ENCODE measurements at regions not wholly inside any gene's neighbourhood (a gene's known extent, or its start where the extent isn't known, plus 50 kb on each side); places are given as distances from the start of the nearest gene placed in this dataset.

- no peak for DNase-seq (ENCODE audit: low read depth)
Measured at GRCh38 chr13:56216221-56216620, 924.5 kb upstream of the PRR20A start.

GRCh38 chr13:56247692-56248091 lies 893.0 kb upstream of the PRR20A start:
- no peak for DNase-seq (ENCODE audit: low read depth)

- no peak for DNase-seq (ENCODE audit: low read depth)
Measured at GRCh38 chr13:56271686-56272085, 869.0 kb upstream of the PRR20A start.

GRCh38 chr13:56283262-56283828 lies 857.4 kb upstream of the PRR20A start:
- no peak for DNase-seq (ENCODE audit: low read depth)

- DNase-seq (ENCODE audit: low read depth): no peak
Measured at GRCh38 chr13:56299650-56300049, 841.1 kb upstream of the PRR20A start.

- DNase-seq (ENCODE audit: low read depth): no peak
Measured at GRCh38 chr13:56314765-56315164, 826.0 kb upstream of the PRR20A start.

GRCh38 chr13:56317841-56318240 lies 822.9 kb upstream of the PRR20A start:
- no peak for DNase-seq (ENCODE audit: low read depth)

GRCh38 chr13:56332671-56333070 lies 808.0 kb upstream of the PRR20A start:
- no peak for DNase-seq (ENCODE audit: low read depth)

- no peak for DNase-seq (ENCODE audit: low read depth)
Measured at GRCh38 chr13:56335775-56336174, 804.9 kb upstream of the PRR20A start.

GRCh38 chr13:56338421-56338820 lies 802.3 kb upstream of the PRR20A start:
- no peak for DNase-seq (ENCODE audit: low read depth)

GRCh38 chr13:56347014-56347413 lies 793.7 kb upstream of the PRR20A start:
- no peak for DNase-seq (ENCODE audit: low read depth)

- no peak for DNase-seq (ENCODE audit: low read depth)
Measured at GRCh38 chr13:56349866-56350265, 790.9 kb upstream of the PRR20A start.

- DNase-seq (ENCODE audit: low read depth): no peak
Measured at GRCh38 chr13:56351041-56351440, 789.7 kb upstream of the PRR20A start.

- DNase-seq (ENCODE audit: low read depth): no peak
Measured at GRCh38 chr13:56352361-56352760, 788.4 kb upstream of the PRR20A start.

- DNase-seq (ENCODE audit: low read depth): no peak
Measured at GRCh38 chr13:56352901-56353300, 787.8 kb upstream of the PRR20A start.

GRCh38 chr13:56356690-56357089 lies 784.0 kb upstream of the PRR20A start:
- no peak for DNase-seq (ENCODE audit: low read depth)

GRCh38 chr13:56378566-56378965 lies 762.2 kb upstream of the PRR20A start:
- no peak for DNase-seq (ENCODE audit: low read depth)

GRCh38 chr13:56393549-56393948 lies 747.2 kb upstream of the PRR20A start:
- no peak for DNase-seq (ENCODE audit: low read depth)

- DNase-seq (ENCODE audit: low read depth): no peak
Measured at GRCh38 chr13:56396318-56396717, 744.4 kb upstream of the PRR20A start.

GRCh38 chr13:56400774-56401173 lies 739.9 kb upstream of the PRR20A start:
- DNase-seq (ENCODE audit: low read depth): no peak

- DNase-seq (ENCODE audit: low read depth): no peak
Measured at GRCh38 chr13:56412856-56413255, 727.9 kb upstream of the PRR20A start.

- DNase-seq (ENCODE audit: low read depth): no peak
Measured at GRCh38 chr13:56424246-56424645, 716.5 kb upstream of the PRR20A start.

- no peak for DNase-seq (ENCODE audit: low read depth)
Measured at GRCh38 chr13:56457535-56458190, 683.1 kb upstream of the PRR20A start.

GRCh38 chr13:56459286-56459685 lies 681.4 kb upstream of the PRR20A start:
- DNase-seq (ENCODE audit: low read depth): no peak

Measured in ELR (cell line).